ENCODE measurements at regions not wholly inside any gene's neighbourhood (a gene's known extent, or its start where the extent isn't known, plus 50 kb on each side); places are given as distances from the start of the nearest gene placed in this dataset.
"Not testable (repeated sequence)": the region's sequence is repeated elsewhere in the genome, so short reads cannot be mapped to it uniquely, and the experiment has no call there.

DNA sequence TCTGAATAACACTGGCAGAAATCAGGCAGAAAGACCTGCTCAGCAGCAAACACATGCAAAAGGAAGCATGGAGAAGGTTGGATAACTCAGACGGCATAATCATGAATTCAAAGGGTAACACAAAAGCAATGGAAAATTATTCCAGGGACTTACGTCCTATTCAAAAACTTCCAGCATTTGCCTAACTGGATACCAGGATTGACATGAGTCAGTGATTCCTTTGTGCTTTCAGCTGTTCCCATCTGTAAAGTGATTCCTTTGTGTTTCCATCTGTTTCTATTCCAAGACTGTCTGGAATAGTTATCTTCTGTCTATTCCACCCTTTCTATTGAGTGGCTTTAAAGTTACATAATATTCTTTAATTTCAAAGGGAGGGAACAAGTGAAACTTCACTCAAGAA, 1361.7 kb upstream of the CDH9 start:
- no peak for TF ChIP-seq CTCF (IDR thresholded peaks at IDR 0.05; ENCODE audit: low read depth, low read length, missing control alignments)
- no peak for DNase-seq
- in situ Hi-C loops (cut with HindIII; ENCODE audit: low pct_ligation_motif_present, low sequenced_read_pairs) = no loop called here
- no peaks in the 10 kb centered on the region for H3K36me3 ChIP-seq (replicated peaks)
- no peak overlapping the region for H3K4me3 ChIP-seq (ENCODE audit: low read depth, low read length)
- H3K27ac ChIP-seq = no peak overlapping the region
- H3K27me3 ChIP-seq (replicated peaks) = no peaks in the 10 kb centered on the region

- in situ Hi-C loops (cut with HindIII; ENCODE audit: low pct_ligation_motif_present, low sequenced_read_pairs) = no loop called here
- Histone ChIP-seq H3K36me3 (replicated peaks) (no peaks in the 10 kb centered on the region), H3K27me3 (replicated peaks) (no peaks in the 10 kb centered on the region), H3K4me3 (ENCODE audit: low read depth, low read length) (no peak overlapping the region), H3K27ac (no peak overlapping the region)
- DNase-seq = no peak
- no peak for TF ChIP-seq CTCF (IDR thresholded peaks at IDR 0.05; ENCODE audit: low read depth, low read length, missing control alignments)
These were observed 1360.8 kb upstream of the CDH9 start for GRCh38 chr5:28399211-28399610.

- H3K36me3 ChIP-seq (replicated peaks) = no peaks in the 10 kb centered on the region
- peak overlapping the region; percentile 59 for H3K27ac ChIP-seq
- DNase-seq = no peak
- in situ Hi-C loops (cut with HindIII; ENCODE audit: low pct_ligation_motif_present, low sequenced_read_pairs) = no loop called here
- H3K27me3 ChIP-seq (replicated peaks) = no peaks in the 10 kb centered on the region
- TF ChIP-seq CTCF (IDR thresholded peaks at IDR 0.05; ENCODE audit: low read depth, low read length, missing control alignments) = no peak
- H3K4me3 ChIP-seq (ENCODE audit: low read depth, low read length) = no peak overlapping the region
These were observed 1359.8 kb upstream of the CDH9 start for GRCh38 chr5:28398185-28398584.

- Histone ChIP-seq H3K27ac (peak overlapping the region; percentile 59), H3K27me3 (replicated peaks) (no peaks in the 10 kb centered on the region), H3K36me3 (replicated peaks) (no peaks in the 10 kb centered on the region), H3K4me3 (ENCODE audit: low read depth, low read length) (no peak overlapping the region)
- in situ Hi-C loops (cut with HindIII; ENCODE audit: low pct_ligation_motif_present, low sequenced_read_pairs) = no loop called here
- peak; percentile 70 for DNase-seq
- no peak for TF ChIP-seq CTCF (IDR thresholded peaks at IDR 0.05; ENCODE audit: low read depth, low read length, missing control alignments)
These were observed 1359.1 kb upstream of the CDH9 start for GRCh38 chr5:28397502-28397941.

- in situ Hi-C loops (cut with HindIII; ENCODE audit: low pct_ligation_motif_present, low sequenced_read_pairs) = no loop called here
- no peak for DNase-seq
- H3K36me3 ChIP-seq (replicated peaks) = no peaks in the 10 kb centered on the region
- no peak overlapping the region for H3K4me3 ChIP-seq (ENCODE audit: low read depth, low read length)
- H3K27ac ChIP-seq = no peak overlapping the region
- TF ChIP-seq CTCF (IDR thresholded peaks at IDR 0.05; ENCODE audit: low read depth, low read length, missing control alignments) = no peak
- H3K27me3 ChIP-seq (replicated peaks) = no peaks in the 10 kb centered on the region
These were observed 1352.9 kb upstream of the CDH9 start for GRCh38 chr5:28391277-28391676.

DNA sequence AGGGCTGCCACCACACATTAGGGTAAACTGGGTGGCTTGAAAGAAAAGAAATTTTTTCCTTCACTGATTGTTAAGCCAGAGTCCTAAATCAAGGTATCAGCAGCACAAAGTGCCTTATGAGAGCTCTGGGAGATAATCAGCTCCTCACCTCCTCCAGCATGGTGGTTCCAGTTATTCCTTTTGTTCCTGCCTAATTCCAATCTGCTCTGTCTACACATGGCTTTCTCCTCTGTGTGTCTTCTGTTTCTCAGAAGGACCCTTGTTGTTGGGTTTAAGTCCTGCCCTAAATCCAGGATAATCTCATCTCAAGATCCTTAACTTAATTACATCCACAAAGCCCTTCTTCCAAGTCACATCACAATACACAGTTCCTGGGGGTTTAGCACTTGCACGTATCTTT, 1352.0 kb upstream of the CDH9 start:
- no peak for DNase-seq

DNA sequence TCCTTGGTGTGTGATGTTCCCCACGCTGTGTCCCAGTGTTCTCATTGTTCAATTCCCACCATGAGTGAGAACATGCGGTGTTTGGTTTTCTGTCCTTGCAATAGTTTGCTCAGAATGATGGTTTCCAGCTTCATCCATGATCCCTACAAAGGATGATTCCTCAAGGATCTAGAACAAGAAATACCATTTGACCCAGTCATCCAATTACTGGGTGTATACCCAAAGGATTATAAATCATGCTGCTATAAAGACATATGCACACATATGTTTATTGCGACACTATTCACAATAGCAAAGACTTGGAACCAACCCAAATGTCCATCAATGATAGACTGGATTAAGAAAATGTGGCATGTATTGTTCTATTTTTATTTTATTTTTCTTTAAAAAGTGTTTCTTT, 1351.3 kb upstream of the CDH9 start:
- H3K27me3 ChIP-seq (replicated peaks); H3K36me3 ChIP-seq (replicated peaks); DNase-seq; in situ Hi-C loops (cut with HindIII; ENCODE audit: low pct_ligation_motif_present, low sequenced_read_pairs); H3K27ac ChIP-seq; H3K4me3 ChIP-seq (ENCODE audit: low read depth, low read length): not testable (repeated sequence)

More for the DNA sequence above, 1352.0 kb upstream of the CDH9 start:
- no peaks in the 10 kb centered on the region for H3K36me3 ChIP-seq (replicated peaks)
- no peak for TF ChIP-seq CTCF (IDR thresholded peaks at IDR 0.05; ENCODE audit: low read depth, low read length, missing control alignments)
- H3K4me3 ChIP-seq (ENCODE audit: low read depth, low read length) = no peak overlapping the region
- H3K27ac ChIP-seq = no peak overlapping the region
- H3K27me3 ChIP-seq (replicated peaks) = no peaks in the 10 kb centered on the region
- in situ Hi-C loops (cut with HindIII; ENCODE audit: low pct_ligation_motif_present, low sequenced_read_pairs) = no loop called here

Measured in brain microvascular endothelial cell (primary cell).